ENCODE measurements at regions not wholly inside any gene's neighbourhood (a gene's known extent, or its start where the extent isn't known, plus 50 kb on each side); places are given as distances from the start of the nearest gene placed in this dataset.

DNA sequence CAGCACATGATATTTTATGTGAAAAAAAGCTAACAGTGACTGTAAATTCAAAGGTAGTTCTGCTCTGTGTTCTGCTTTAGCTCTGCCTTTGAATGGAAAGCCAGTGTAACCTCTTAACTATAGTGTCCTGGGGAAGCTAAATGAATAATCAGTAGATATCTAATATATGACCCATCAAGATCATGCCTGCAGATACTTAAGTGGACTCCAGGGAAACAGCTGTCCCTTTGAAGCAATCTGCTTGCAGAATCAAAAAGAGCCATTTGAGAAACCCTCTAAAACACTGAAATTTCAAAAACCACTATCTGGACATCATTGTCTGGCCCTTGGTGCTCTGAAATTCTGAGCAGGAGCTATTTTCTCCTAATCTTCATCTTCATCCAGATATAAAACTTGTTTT, 104.2 kb upstream of the ADGRL4 start:
- DNase-seq = no peak

DNA sequence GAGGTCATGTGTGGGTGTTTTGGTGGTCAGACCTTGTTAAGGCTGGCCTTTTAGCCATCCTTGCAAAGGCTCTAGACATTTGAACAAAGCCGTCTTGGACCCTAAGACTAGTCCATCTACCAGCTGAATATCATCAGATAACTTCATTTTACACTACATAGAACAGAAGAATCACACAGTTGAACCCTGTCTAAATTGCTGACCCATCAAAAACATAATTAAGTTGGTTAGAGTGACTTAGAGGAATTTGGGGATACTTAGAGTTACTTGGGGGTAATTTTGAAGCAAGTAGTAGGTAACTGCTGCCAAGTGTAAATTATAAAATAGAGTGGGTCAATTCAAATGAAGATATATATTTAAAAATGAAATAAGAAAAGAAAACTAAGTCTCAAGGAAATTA, 102.9 kb upstream of the ADGRL4 start:
- no peak for DNase-seq

DNA sequence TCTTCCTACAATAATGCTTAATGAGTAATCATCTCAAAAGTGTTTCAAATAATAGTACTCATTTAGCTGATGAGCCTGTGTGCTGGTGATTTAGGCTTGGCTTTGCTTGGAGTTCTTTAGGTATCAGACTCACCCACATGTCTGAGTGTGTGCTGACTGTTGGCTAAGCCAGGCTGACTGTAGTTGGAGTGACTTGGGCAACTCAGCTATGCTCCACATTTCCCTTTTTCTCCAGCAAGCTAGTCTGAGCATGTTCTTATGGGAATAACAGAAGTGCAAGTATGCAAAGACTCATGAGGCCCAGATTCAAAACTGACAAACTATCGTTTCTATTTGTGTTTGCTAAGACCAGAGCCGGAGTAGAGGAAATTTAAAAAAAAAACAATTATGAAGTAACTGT, 99.0 kb upstream of the ADGRL4 start:
- DNase-seq = no peak

DNA sequence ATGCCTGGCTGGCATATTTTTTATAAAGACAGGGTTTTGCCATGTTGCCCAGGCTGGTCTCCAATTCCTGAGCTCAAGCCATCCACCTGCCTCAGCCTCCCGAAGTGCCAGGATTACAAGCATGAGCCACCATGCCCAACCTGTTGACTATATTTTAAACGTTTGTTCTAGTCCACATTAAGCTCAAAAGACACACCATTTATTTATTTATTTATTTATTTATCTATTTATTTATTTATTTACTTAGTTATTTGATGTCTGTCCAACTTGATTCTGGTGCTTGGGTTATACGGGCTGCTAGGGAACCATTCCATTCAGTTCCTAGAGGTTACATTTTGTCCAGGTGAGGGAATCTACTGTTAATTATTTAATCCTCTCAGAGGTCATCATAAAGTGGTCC, 98.1 kb upstream of the ADGRL4 start:
- DNase-seq = no peak

DNA sequence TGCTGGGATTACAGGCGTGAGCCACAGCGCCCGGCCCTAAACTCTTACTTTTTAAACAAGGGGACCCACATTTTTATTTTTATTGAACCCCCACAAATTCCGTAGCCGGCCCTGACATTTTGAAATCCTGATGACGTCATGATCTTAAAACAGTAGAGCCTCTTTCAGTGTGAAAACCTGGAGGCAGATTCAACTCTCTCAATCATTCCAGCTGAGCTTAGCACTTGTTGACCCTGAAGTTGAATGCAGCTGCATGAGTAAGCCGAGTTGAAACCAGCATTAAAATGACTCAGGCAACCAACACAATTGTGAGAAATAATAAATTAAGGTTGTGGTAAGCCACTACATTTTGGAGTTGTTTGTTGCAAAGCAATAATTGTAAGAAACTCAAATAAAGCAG, 93.9 kb upstream of the ADGRL4 start:
- no peak for DNase-seq

DNA sequence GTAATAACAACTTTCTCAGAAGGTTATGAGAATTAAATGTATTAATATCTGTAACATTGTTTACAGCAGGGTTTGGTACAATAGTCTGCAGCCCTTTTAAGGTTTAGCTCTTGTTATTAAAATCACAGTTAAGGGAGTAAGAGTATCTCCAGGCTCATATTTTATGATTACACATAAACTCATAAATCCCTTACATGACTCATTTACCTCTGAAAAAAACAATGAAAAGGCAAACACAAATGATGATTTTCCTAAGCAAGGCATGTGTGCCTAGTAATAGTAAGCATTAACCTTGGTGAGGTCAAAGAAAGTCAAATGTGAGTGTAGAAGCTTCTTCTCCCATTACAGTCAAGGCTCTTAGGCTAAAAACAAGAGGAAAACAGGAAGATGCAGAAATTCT, 84.5 kb upstream of the ADGRL4 start:
- DNase-seq = no peak

DNA sequence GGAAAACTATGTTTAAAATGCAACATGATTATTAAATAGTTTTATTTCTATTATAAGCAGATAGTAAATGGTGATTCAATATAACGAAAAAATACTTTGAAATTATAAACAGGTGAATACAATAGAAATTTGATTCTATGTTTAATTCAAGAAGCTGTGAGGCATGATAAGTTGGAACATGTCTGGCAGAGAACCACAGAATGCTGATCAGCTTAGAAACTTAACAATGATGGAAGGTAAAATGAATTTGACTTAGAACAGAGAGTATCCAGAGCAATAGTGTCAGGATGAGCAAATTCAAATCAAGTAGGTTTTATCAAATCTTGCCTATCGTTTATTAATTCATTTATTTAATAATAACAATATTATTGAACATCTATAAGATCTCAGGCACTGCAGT, 83.4 kb upstream of the ADGRL4 start:
- DNase-seq = no peak

DNA sequence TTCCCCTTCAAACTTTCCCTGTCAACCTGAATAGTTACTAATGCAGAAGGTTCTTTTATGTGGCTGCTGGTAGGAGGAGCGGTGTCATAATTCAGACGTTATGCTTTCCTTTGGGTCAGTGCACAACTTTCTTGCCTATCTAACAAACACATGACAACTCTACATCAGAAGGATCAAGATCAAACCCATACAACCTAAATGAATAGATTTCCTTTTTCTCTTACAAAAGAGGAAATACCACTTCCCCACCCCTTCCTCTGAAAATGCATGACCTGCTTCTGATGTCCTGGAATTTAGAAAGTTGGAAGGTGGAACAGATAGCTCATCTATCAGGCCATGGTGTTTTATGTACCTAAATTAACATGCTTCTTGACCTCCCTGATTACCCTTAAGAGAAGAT, 75.7 kb upstream of the ADGRL4 start:
- DNase-seq = no peak

DNA sequence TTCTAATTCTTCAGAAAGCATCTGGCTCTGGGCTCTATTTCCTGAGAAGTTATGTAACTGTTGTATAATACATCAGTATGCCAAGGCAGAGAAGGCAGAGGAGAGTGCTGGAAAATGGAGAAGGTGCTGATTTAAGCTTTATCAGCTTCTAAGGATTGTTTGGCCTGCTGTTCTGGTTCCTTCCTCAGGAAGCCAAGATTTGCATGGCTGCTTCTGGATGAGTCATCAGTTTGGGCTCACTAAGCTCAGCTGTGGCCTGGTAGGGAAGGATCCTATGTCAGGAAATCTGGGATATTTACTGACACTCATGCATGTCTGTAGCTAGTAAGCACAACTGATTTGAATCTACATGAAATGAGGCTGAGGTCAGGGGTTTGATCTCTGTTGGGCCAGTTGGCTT, 73.2 kb upstream of the ADGRL4 start:
- DNase-seq = no peak

DNA sequence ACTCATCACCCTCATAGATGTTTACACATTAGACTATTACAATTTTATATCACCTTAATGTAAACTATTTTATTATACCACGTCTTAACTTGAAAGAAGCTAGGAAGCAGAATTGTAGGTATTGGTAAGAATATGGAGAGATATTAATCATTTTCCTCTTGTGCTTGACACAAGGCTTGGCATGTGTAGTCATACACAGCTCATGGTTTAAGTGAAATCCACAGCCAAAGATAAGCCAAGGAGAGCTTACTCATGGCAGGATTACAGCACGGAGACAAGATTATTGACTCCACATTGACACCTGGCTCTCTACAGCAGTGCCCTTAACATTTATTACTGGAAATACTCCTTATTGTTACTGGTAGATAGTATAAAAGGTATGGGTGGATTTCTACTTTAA, 68.4 kb upstream of the ADGRL4 start:
- DNase-seq = no peak

DNA sequence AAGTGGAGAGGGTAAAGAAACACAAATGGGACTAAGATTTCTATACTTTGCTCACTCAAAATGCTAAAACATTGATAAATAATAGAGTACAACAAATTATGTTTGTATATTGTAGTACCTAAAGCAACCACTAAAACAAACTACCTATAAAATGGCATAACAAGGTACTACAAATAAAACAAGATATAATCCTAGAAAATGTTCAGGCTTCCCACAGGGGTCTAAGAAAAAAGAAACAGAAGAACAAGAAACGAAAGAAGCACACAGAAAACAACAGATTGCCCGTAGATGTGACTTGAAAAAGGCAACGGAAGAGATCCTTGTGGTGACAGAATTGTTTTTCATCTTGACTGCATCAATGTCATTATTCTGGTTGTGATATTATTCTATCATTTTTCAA, 63.3 kb upstream of the ADGRL4 start:
- no peak for DNase-seq

DNA sequence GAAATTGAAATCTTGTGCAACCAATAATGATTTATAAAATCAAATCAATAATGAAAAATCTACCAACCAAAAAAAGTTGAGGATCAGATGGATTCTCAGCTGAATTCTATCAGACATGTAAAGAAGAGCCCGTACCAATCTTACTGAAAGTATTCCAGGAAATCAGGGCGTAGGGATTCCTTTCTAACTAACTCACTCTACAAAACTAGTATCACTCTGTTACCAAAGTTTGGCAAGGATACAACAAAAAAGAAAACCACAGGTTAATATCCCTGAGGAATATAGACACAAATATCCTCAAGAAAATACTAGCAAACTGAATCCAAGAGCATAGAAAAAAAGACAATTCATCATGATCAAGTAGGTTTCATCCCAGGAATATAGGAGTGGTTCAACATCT, 52.8 kb upstream of the ADGRL4 start:
- no peak for DNase-seq

Measured in bone marrow (tissue), 2 donors.